ENCODE measurements at regions not wholly inside any gene's neighbourhood (a gene's known extent, or its start where the extent isn't known, plus 50 kb on each side); places are given as distances from the start of the nearest gene placed in this dataset.
"Not testable (repeated sequence)": the region's sequence is repeated elsewhere in the genome, so short reads cannot be mapped to it uniquely, and the experiment has no call there.

DNA sequence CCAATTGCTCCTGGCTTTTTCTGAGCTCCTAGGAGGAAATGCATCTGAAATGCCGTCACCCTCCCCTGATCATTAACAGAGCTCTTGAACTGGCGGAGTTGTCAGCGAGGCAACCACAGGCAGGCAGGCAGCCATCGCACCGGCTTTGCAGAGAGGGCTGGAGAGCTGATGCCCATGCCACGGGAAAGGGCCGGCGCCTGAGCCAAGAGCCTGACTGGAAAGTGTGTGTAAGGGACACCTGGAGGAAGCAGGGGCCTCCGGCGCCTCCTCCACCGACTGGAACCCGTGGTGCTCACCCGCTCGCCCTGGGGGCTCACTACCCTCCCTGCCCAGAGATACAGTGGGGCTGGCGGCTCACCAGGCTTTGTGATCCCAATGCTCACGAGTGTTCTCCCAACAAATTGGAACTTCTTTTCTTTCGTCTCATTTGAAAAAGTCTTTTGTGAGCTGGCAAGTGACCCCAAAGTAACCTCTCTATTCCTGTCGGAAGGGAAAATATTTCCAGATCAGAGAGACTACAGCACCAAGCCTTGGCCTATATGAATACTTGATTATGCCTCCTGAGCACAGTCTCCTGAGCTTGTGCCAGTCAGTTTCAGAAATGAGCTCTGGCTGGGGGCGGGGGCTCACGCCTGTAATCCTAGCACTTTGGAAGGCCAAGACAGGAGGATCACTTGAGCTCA lies 97.7 kb upstream of the SLC25A33 start:
- peak in 49 of 56 donors; percentile 7 to 75 (median 38) for DNase-seq

DNA sequence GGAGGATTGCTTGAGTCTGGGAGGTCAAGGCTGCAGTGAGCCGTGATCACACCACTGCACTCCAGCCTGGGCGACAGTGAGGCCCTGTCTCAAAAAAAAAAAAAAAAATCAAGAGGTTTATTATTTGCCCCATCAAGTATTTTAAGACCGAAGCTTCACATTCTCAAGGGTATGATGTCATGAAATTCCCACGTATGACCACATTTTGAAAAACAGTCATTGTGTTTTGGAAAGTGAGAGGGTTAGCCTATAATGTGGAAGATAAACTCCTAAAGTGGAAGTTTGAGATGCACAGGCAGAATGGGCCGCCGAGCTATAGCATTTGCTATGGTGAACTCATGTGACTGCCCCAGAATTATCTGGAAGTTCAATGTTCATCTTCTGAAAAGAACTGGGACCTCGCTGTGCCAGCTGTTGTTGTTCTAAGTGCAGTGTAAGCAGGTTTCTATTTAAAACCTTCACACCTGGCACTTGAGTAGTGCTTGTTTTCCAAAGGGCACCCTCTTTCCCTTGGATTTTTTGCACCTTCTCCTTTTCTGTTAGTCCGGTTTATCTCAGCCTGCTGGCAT lies 96.9 kb upstream of the SLC25A33 start:
- DNase-seq = no peak

DNA sequence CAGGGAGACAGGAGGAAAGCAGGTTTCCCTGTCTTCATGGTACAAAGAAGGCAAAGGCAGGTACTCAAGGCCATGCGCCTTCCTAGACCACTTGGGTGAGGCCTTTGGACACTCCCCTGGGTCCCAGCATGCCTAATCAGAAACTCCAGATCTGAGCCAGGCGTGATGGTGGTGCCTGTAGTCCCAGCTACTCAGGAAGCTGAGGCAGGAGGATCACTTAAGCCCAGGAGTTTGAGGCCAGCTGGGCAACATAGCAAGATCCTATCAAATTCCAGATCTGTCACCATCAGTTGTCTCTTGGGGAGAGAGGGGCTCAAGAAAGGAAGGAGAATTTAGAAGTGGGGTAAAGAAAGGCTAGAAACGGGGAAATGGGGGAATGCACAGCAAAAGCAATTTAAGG lies 96.3 kb upstream of the SLC25A33 start:
- DNase-seq = no peak

DNA sequence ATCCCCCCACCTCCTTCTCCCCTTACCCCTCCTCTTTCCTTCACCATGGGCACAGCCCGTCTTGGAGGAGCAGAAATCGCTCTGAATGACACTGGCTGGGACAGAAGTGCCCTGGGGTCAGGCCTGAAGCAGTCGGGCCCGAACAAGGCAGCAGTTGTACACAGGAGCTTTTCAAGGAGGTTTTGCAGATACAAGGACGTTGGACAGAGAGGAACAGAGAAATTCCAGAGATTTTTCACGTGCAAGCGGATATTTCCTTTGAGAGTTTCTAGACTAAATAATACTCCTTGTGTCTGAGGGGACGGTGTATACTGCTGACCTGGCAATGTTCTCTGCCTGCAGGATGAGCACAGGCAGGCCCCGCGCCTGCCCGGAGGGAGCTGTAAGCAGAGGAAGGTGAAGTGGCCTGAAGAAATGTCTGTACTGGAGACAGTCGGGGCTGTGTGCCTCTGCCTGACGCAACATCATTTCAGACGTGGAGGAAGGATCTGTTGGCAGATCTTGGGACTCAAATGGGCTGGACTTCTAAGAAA lies 95.3 kb upstream of the SLC25A33 start:
- DNase-seq = no peak

DNA sequence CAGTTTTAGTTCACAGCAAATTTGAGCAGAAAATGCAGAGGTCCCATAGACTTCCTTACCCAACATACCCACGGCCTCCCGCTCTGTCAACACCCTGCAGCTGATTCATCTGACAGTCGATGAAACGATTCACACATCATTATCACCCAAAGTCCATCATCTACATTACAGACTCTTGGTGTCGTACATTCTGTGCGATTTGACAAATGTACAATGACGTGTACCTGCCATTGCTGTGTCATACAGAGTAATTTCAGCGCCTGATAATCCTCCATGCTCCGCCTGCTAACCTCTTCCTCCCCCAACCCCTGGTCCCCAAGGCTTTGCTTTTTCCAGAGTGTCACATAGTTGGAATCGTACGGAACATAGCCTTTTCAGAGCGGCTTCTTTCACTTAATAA lies 94.7 kb upstream of the SLC25A33 start:
- DNase-seq = no peak

DNA sequence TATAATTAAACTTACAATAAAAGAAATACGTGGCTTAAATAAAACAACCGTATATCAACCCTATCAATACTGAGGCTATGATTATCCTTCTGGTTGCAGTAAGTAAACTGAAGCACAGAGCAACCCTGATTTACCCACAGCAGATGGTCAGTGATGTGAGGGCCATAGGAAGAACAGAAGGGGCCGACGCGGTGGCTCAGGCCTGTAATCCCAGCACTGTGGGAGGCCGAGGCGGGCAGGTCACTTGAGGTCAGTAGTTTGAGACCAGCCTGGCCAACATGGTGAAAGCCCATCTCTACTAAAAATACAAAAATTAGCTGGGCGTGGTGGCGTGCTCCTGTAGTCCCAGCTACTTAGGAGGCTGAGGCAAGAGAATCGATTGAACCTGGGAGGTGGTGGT lies 94.2 kb upstream of the SLC25A33 start:
- DNase-seq = not testable (repeated sequence)

DNA sequence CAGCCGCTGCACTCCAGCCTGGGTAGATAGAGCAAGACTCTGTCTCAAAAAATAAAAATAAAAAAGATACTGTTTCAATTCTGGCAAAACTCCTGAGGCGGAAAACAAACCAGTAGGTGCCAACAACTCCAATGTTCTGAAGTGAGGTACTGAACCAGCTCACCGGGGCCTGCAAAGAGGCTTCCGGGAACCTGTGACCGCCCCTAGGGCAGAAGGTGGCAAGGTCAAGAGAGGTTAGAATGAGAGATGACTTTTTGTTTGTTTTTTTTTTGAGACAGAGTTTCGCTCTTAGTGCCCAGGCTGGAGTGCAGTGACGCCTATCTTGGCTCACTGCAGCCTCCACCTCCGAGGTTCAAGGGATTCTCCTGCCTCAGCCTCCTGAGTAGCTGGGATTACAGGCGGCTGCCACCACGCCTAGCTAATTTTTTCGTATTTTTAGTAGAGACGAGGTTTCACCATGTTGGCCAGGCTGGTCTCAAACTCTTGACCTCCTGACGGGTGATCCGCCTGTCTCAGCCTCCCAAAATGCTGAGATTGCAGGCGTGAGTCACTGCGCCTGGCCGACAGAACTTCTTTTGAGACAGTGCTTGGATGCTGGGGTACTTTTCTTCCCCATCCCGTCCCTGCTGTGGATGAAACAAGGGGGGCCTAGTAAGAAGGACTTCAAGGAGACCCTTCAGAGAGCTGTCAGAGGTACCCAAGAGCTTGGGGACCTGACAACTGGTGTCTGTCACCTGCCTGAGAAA lies 91.9 kb upstream of the SLC25A33 start:
- no peak for DNase-seq

DNA sequence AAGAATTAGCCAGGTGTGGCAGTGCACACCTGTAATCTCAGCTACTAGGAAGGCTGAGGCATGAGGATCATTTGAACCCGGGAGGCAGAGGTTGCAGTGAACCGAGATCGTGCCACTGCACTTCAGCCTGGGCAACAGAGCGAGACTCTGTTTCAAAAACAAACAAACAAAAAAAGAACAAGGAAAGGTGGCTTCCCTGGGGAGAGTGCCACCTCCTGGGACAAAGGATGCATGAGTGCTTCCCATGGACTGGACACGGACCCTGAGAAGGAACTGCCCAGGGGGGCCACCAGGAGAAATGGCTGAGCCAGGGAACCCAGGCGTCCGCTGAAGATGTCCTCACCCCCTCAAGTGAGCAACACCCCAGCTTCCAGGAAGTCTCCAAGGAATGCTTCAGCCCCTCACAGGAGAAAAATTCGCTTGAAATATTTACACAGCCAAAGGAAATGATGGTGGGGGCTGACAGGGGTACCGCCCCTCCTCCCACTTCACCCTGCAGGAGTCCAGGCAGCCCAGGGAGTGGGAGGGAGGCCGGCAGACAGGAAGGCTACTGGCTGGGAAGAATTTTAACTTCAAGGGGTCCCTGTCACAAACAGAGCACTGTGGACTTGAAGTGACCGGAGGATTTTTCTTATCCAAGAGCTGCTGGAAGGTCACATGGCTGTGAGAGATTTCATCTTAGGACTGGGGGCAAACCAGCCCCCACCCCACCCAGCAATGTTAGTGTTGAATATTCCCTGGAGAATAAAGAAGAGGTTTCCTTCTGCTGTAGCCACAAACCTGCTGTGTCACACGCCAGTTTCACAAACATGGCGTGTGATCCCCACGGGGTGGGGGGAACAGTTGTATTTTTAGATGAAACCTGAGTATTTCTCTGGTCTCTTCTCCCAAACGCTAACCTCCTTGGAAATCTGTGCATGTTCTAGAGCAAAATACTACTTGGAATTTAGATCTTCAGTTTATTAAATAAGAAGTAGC lies 90.8 kb upstream of the SLC25A33 start:
- no peak for DNase-seq

DNA sequence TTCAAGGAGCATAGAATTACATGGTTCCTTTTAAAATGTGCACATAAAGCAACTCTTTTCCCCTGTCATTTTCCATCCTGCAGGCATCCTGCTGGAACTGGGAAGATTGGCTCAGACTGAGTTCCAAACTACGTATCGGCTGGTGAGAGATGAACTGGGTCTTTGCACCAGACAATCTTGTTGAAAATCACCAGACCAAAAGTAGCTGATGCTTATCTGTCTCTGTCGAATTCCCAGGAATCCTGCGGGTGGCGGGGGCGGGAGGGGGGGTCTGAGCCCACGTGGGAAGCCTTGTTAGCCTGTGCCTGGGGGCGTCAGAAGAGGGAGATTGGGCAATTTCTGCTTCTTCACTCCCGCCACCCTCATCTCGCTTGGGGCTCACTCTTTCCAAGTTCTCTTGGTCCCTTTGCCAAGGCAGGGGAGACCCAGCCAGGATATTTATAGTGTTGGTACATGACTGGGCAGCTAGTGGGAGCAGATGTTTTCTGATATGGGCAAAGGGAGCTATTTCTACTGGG lies 90.1 kb upstream of the SLC25A33 start:
- no peak for DNase-seq

DNA sequence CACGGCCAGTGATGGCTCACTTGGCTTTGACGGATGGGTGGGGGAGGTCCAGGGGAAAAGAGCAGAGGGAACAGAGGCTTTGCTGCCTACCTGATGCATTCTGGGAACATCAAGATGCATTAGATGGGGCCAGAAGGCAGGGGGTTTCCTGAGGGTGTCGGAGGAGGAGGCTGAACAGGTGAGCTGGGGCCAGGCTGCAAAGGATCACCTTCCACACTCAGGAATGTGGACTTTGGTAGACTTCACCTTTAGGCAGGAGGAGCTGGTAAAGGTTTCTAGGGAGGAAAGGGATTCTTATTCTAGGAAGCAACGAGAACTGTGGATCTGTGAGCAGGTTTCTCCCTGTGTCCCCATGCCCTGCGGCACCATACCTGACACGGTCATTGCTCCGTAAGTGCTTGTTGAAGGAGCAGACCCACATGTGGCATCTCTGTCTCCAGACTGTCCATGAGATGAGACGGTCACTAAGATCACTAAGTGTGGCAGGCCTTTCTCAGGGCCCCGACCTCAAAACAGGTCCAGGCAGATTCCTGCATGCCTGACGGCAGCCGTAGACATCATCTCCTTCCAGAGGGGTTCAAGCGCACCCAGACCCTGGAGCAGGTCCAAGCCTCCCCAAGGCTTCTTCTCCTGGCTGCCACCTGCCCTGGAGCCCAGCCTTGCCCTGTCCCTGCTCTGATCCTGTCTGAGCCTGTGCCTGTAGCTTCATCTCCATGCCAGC lies 89.1 kb upstream of the SLC25A33 start:
- DNase-seq = no peak

DNA sequence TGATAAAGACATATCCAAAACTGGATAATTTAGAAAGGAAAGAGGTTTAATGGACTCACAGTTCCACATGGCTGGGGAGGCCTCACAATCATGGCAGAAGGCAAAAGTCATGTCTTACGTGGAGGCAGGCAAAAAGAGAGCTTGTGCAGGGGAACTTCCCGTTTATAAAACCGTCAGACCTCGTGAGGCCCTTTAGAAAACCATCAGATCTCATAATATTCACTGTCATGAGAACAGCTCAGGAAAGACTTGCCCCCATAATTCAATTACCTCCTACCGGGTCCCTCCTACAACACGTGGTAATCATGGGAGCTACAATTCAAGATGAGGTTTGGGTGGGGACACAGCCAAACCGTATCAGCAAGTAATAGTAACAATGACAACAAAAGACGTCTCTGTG lies 88.2 kb upstream of the SLC25A33 start:
- DNase-seq = no peak

DNA sequence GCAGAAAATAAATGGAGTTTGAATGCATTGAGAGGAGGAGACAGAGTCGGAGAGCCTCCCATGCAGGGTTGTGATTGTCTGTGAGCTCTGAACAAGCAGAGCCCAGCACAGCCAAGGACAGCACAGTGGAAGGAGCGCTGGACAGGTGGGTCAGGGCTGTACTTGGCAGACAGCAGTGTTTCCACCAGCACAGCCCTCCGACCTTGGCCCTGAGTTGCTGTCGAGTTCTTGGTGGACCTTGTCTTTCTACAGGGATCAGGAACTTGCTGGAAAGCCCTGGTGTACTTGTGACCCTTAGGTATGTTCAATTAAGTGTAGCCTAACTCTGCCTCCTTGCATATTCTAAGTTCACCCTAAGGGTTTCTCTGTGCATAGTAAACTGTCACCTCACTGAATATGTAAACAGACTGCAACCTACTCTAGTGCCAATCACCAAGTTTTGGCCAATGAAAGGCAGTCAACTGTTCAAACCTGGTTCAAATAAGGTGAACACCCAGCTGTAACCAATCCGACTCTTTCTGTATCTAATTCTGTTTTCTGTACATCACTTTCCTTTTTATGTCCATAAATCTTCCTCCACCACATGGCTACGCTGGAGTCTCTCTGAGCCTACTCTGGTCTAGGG lies 86.6 kb upstream of the SLC25A33 start:
- DNase-seq = no peak

DNA sequence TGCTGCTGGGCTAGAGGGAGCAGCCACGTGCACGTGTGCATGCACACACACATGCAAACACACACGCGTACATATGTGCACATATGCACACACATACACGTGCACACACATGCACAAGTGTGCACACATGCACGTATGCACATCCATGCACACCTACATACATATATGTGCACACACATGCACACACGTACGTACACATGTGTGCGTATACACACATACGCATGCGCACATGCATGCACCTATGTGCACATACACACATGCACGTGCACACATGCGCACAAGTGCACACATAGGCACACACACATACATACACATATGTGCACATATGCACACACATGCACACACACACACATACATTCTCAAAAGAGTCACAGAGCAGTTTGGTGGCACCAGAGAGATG lies 85.9 kb upstream of the SLC25A33 start:
- no peak for DNase-seq

DNA sequence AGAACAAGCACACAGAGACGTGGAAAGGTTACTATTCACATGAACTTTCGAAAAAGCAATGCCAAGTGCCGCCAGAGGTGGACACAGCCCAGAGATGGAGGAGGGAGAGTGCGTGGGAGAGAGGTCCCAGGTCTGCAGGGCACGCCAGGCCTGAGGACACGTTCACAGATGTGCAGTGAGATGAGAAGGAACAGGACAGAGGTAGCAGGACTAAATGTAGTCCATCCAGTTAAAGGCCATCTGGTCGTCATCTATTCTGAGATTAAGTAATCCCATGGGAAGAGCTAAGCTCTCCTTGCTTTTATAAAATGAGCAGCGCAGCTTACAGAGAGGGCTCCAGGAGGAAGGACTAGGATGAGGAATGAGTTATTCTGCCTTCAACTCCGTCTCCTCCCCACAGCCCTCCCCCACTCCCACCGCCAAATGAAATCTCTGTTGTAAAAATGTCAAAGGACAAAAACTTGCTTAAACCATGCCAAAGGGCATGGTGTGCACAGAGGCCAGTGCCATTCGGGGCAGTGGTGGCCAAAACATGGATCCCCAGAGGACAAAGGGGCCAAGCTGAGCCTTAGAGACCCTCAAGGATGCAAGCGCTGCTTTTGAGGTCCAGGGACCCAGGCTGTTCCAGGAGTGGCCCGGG lies 85.4 kb upstream of the SLC25A33 start:
- DNase-seq = no peak

DNA sequence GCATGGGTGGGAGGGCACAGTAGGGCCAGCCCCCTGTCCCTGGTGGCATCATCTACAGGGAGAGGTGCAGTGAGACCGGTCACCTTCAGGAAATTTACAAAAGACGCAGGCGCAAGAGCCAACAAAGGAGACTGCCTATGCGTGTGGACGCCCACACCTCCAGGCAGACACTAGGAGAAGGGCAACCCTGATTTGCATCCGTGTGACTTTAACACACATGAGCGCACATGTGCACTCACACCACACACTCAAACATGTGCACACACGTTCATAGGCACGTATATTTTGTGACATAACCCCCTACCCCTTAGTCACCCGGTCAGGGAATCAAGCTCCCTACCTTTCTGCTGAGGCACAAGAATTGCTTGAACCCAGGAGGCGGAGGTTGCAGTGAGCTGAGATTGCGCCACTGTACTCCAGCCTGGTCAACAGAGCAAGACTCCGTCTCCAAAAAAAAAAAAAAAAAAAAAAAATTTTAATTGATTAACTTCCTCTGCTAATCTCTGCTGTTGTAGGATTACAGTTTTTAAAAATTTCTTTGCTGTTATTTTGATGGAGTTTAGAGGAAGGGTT lies 84.7 kb upstream of the SLC25A33 start:
- no peak for DNase-seq

DNA sequence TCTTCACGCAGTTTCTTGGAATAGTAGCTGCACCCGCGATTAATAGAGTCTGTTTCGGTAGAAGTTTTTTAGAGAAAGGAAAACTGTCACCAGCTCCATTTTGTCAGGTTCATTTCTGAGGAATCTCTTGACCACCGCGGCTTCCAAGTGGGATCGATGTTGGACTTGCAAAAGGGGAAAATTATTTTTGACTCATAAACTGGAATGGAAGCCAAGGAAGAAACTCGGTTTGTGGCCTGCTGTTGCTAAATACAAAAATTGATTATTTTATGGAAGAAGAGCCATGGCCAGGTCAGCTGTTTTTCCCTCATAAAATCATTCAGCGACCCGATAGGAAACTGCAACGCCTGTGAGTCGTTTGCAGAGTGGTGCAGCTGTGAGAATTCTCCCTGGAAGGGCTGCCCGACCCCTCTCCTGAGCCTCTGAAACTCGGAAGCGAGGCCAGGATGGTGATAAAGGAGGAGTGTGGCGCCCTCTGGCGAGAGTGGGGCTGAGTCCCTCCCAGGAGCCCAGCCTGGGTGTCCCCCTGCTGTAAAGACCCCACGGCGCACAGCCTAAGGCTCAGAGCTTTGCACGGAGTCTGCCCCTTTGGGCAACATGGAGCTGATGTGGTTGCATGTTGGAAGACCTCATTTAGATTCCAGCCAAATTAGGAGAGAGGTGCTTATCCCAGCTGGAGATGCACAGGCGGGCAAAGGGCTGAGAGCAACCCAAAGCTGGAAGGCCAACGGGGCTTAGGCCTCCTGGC lies 83.6 kb upstream of the SLC25A33 start:
- peak in 50 of 56 donors; percentile 9 to 81 (median 51) for DNase-seq

DNA sequence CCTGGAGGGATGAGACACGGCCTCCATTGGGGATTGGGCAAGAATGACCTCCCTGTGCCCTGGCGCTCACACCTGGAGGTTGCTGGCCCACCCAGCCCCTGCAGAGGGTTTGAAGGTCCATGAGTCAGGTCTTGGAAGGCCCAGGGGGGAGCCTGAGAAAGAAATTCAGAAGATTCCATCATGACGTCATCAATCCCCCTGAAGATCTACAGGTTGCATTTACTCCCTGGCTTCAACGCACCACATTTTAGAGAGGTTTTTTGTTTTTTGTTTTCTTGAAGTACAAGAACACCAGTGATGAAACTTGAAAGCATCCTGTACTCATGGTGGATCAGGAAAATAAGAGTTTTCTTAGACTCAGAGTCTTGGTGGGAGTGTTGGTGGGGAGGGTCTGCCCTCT lies 82.4 kb upstream of the SLC25A33 start:
- no peak for DNase-seq

DNA sequence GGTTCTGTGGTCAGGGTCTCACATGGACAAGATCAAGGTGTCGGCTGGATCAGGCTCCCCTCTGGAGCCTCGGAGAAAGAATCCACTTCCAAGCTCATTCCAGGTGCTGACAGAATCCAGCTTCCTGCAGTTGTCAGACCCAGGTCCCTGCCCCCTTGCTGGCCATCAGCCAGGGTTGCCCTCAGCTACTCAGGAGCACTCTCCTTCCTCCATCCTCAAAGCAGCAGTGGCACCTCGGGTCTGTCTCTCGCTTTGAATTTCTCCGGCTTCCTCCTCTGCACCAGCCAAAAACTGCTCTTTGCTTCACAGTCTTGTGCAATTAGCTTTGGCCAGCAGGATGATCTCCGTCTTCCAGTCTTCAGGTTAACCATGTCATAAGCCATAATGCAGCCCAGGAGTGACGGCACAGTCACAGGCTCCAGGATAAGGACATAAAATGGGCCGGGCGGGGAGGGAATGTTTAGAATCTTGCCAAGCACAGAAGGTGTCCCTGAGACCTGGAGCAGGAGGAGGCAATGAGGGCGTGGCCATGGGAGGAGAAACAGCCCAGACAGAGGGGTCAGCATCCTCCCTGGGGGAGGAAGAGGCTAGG lies 79.4 kb upstream of the SLC25A33 start:
- DNase-seq = no peak
